Activated CD4-positive, alpha-beta T cell treated with anti-CD3 and anti-CD28 coated beads, Interleukin-2, amount 10 ng/mL, durations not matched to agents 7 days and 5 days (primary cell): ENCODE measurements at regions not wholly inside any gene's neighbourhood (a gene's known extent, or its start where the extent isn't known, plus 50 kb on each side); places are given as distances from the start of the nearest gene placed in this dataset.

ENCODE experiments used
- CTCF ChIA-PET: fragments of 350-600 bp; sonication (Branson Sonifier 250); formaldehyde crosslinking; loops from one replicate; lab custom pipeline; 2021; ENCODE audit warnings: antibody characterized with exemption; lab: Charles Lee
- POLR2A ChIA-PET: fragments of 350-600 bp; sonication (Branson Sonifier 250); formaldehyde crosslinking; loops from one replicate; lab custom pipeline; 2021; ENCODE audit warnings: antibody characterized with exemption; lab: Charles Lee
- DNase-seq: peaks from one replicate; pipeline ENCODE4 v3.0.0-alpha.2; 2020
- H3K27ac Mint-ChIP-seq: one replicate; pipeline ENCODE4 v1.8.0; 2021; ENCODE audit warnings: mild to moderate bottlenecking, moderate library complexity, mixed read lengths
- H3K27me3 Mint-ChIP-seq: one replicate; pipeline ENCODE4 v1.8.0; 2021; ENCODE audit warnings: mixed read lengths
- H3K36me3 Mint-ChIP-seq: one replicate; pipeline ENCODE4 v1.8.0; 2021; ENCODE audit warnings: low read depth, mixed read lengths
- H3K4me1 Mint-ChIP-seq: one replicate; pipeline ENCODE4 v1.8.0; 2021; ENCODE audit warnings: mixed read lengths
- H3K4me3 Mint-ChIP-seq: one replicate; pipeline ENCODE4 v1.8.0; 2021; ENCODE audit warnings: mild to moderate bottlenecking, moderate library complexity, mixed read lengths
- H3K9me3 Mint-ChIP-seq: one replicate; pipeline ENCODE4 v1.8.0; 2021; ENCODE audit warnings: mixed read lengths

- Mint-ChIP-seq H3K4me1 (no peaks in the 10 kb centered on the region), H3K9me3 (no peaks in the 10 kb centered on the region), H3K36me3 (no peaks in the 10 kb centered on the region), H3K4me3 (no peak overlapping the region), H3K27me3 (no peaks in the 10 kb centered on the region), H3K27ac (no peak overlapping the region)
- POLR2A ChIA-PET, result no interaction called here
- CTCF ChIA-PET, result no interaction called here
- DNase-seq, result no peak
Observed at GRCh38 chr2:24439971-24440340, 51.1 kb upstream of the NCOA1 start.

- Mint-ChIP-seq H3K36me3 (no peaks in the 10 kb centered on the region), H3K4me3 (no peak overlapping the region), H3K4me1 (no peaks in the 10 kb centered on the region), H3K27me3 (no peaks in the 10 kb centered on the region), H3K9me3 (no peaks in the 10 kb centered on the region), H3K27ac (no peak overlapping the region)
- DNase-seq, result no peak
- ChIA-PET POLR2A (no interaction called here), CTCF (no interaction called here)
Observed at GRCh38 chr2:24439280-24439970, 51.6 kb upstream of the NCOA1 start.

GRCh38 chr2:24438106-24438505, 52.9 kb upstream of the NCOA1 start:
- no peaks in the 10 kb centered on the region for H3K27me3 Mint-ChIP-seq
- no peaks in the 10 kb centered on the region for H3K4me1 Mint-ChIP-seq
- no peak overlapping the region for H3K27ac Mint-ChIP-seq
- CTCF ChIA-PET, result interaction anchor here (1.2 kb wide), 1 partner anchor 390 kb away, joined by 3 read pairs; no protein-coding TSS in a partner anchor
- no peak overlapping the region for H3K4me3 Mint-ChIP-seq
- DNase-seq, result no peak
- POLR2A ChIA-PET, result no interaction called here
- H3K9me3 Mint-ChIP-seq, result no peaks in the 10 kb centered on the region
- no peaks in the 10 kb centered on the region for H3K36me3 Mint-ChIP-seq

GRCh38 chr2:24435391-24436316, 55.4 kb upstream of the NCOA1 start:
- DNase-seq, result no peak
- no peaks in the 10 kb centered on the region for H3K36me3 Mint-ChIP-seq
- no peaks in the 10 kb centered on the region for H3K27me3 Mint-ChIP-seq
- ChIA-PET POLR2A (no interaction called here), CTCF (interaction anchor here (0.6 to 1.5 kb wide), 3 partner anchors 11 to 686 kb away, joined by 3 to 6 read pairs (median 4); no protein-coding TSS in a partner anchor)
- no peaks in the 10 kb centered on the region for H3K9me3 Mint-ChIP-seq
- no peak overlapping the region for H3K27ac Mint-ChIP-seq
- no peak overlapping the region for H3K4me3 Mint-ChIP-seq
- H3K4me1 Mint-ChIP-seq, result no peaks in the 10 kb centered on the region

- ChIA-PET CTCF (interaction anchor here (0.6 to 1.5 kb wide), 5 partner anchors 10 to 687 kb away, joined by 3 to 6 read pairs (median 3); no protein-coding TSS in a partner anchor), POLR2A (no interaction called here)
- DNase-seq, result no peak
- Mint-ChIP-seq H3K4me1 (no peaks in the 10 kb centered on the region), H3K9me3 (no peaks in the 10 kb centered on the region), H3K27me3 (no peaks in the 10 kb centered on the region), H3K4me3 (no peak overlapping the region), H3K27ac (no peak overlapping the region), H3K36me3 (no peaks in the 10 kb centered on the region)
Observed at GRCh38 chr2:24434541-24434940, 56.5 kb upstream of the NCOA1 start.

GRCh38 chr2:24432735-24433134, 58.3 kb upstream of the NCOA1 start:
- Mint-ChIP-seq H3K4me1 (no peaks in the 10 kb centered on the region), H3K9me3 (no peaks in the 10 kb centered on the region), H3K4me3 (no peak overlapping the region), H3K27me3 (no peaks in the 10 kb centered on the region), H3K27ac (no peak overlapping the region), H3K36me3 (no peaks in the 10 kb centered on the region)
- DNase-seq, result no peak
- POLR2A ChIA-PET, result no interaction called here
- CTCF ChIA-PET, result no interaction called here

- H3K4me1 Mint-ChIP-seq, result no peaks in the 10 kb centered on the region
- no peak for DNase-seq
- H3K27ac Mint-ChIP-seq, result no peak overlapping the region
- ChIA-PET POLR2A (no interaction called here), CTCF (no interaction called here)
- no peak overlapping the region for H3K4me3 Mint-ChIP-seq
- no peaks in the 10 kb centered on the region for H3K36me3 Mint-ChIP-seq
- H3K9me3 Mint-ChIP-seq, result no peaks in the 10 kb centered on the region
- no peaks in the 10 kb centered on the region for H3K27me3 Mint-ChIP-seq
Observed at GRCh38 chr2:24432121-24432520, 58.9 kb upstream of the NCOA1 start.

- POLR2A ChIA-PET, result interaction anchor here (0.5 kb wide), 1 partner anchor 14 kb away, joined by 6 read pairs; no protein-coding TSS in a partner anchor
- DNase-seq, result no peak
- Mint-ChIP-seq H3K4me3 (no peak overlapping the region), H3K9me3 (no peaks in the 10 kb centered on the region), H3K4me1 (no peaks in the 10 kb centered on the region), H3K36me3 (no peaks in the 10 kb centered on the region), H3K27me3 (no peaks in the 10 kb centered on the region), H3K27ac (no peak overlapping the region)
- CTCF ChIA-PET, result interaction anchor here (0.9 to 1.4 kb wide), 2 partner anchors 11 to 17 kb away, joined by 3 read pairs; no protein-coding TSS in a partner anchor
Observed at GRCh38 chr2:24429197-24430074, 61.6 kb upstream of the NCOA1 start.

- ChIA-PET POLR2A (no interaction called here), CTCF (interaction anchor here (0.6 to 1.3 kb wide), 2 partner anchors 11 to 484 kb away, joined by 3 to 4 read pairs; no protein-coding TSS in a partner anchor)
- Mint-ChIP-seq H3K4me3 (no peak overlapping the region), H3K9me3 (no peaks in the 10 kb centered on the region), H3K27me3 (no peaks in the 10 kb centered on the region), H3K4me1 (no peaks in the 10 kb centered on the region), H3K27ac (no peak overlapping the region), H3K36me3 (no peaks in the 10 kb centered on the region)
- DNase-seq, result no peak
Observed at GRCh38 chr2:24424387-24424786, 64.1 kb upstream of the ITSN2 start.

GRCh38 chr2:24423095-24423494, 62.8 kb upstream of the ITSN2 start:
- Mint-ChIP-seq H3K36me3 (no peaks in the 10 kb centered on the region), H3K4me3 (no peak overlapping the region), H3K27ac (no peak overlapping the region), H3K4me1 (no peaks in the 10 kb centered on the region), H3K27me3 (no peaks in the 10 kb centered on the region), H3K9me3 (no peaks in the 10 kb centered on the region)
- ChIA-PET POLR2A (interaction anchor here (0.6 kb wide), 1 partner anchor 703 kb away, joined by 4 read pairs; no protein-coding TSS in a partner anchor), CTCF (interaction anchor here (1.1 to 2.1 kb wide), 3 partner anchors 8 to 405 kb away, joined by 3 to 12 read pairs (median 4); no protein-coding TSS in a partner anchor)
- no peak for DNase-seq

- no peak overlapping the region for H3K4me3 Mint-ChIP-seq
- DNase-seq, result peak; percentile 68
- no peak overlapping the region for H3K27ac Mint-ChIP-seq
- H3K9me3 Mint-ChIP-seq, result no peaks in the 10 kb centered on the region
- no peaks in the 10 kb centered on the region for H3K36me3 Mint-ChIP-seq
- POLR2A ChIA-PET, result no interaction called here
- CTCF ChIA-PET, result interaction anchor here (1.2 to 2.1 kb wide), 3 partner anchors 9 to 406 kb away, joined by 3 to 12 read pairs (median 4); partner anchors contain the start of gene WDCP
- no peaks in the 10 kb centered on the region for H3K4me1 Mint-ChIP-seq
- no peaks in the 10 kb centered on the region for H3K27me3 Mint-ChIP-seq
Observed at GRCh38 chr2:24421668-24422067, 61.3 kb upstream of the ITSN2 start.

- CTCF ChIA-PET, result interaction anchor here (0.6 to 1.0 kb wide), 2 partner anchors 10 to 30 kb away, joined by 3 read pairs; no protein-coding TSS in a partner anchor
- no peak overlapping the region for H3K27ac Mint-ChIP-seq
- DNase-seq, result no peak
Observed at GRCh38 chr2:24420373-24420772, 60.0 kb upstream of the ITSN2 start.

More at GRCh38 chr2:24420373-24420772, 60.0 kb upstream of the ITSN2 start:
- H3K36me3 Mint-ChIP-seq, result no peaks in the 10 kb centered on the region
- no peaks in the 10 kb centered on the region for H3K9me3 Mint-ChIP-seq
- H3K27me3 Mint-ChIP-seq, result no peaks in the 10 kb centered on the region
- no peak overlapping the region for H3K4me3 Mint-ChIP-seq
- POLR2A ChIA-PET, result no interaction called here
- no peaks in the 10 kb centered on the region for H3K4me1 Mint-ChIP-seq
